ENCODE measurements at regions not wholly inside any gene's neighbourhood (a gene's known extent, or its start where the extent isn't known, plus 50 kb on each side); places are given as distances from the start of the nearest gene placed in this dataset.
"Not testable (repeated sequence)": the region's sequence is repeated elsewhere in the genome, so short reads cannot be mapped to it uniquely, and the experiment has no call there.

GRCh38 chr12:59328395-59329075 lies 267.3 kb upstream of the SLC16A7 start:
- DNase-seq, result not testable (repeated sequence)

- not testable (repeated sequence) for DNase-seq
Measured at GRCh38 chr12:59326457-59326856, 269.4 kb upstream of the SLC16A7 start.

GRCh38 chr12:59322473-59322872 lies 273.4 kb upstream of the SLC16A7 start:
- DNase-seq, result no peak

GRCh38 chr12:59321278-59321677 lies 274.6 kb upstream of the SLC16A7 start:
- no peak for DNase-seq

GRCh38 chr12:59320112-59320511 lies 275.7 kb upstream of the SLC16A7 start:
- DNase-seq, result no peak

- no peak for DNase-seq
Measured at GRCh38 chr12:59318940-59319339, 276.9 kb upstream of the SLC16A7 start.

GRCh38 chr12:59317598-59317997 lies 278.2 kb upstream of the SLC16A7 start:
- DNase-seq, result no peak

GRCh38 chr12:59316938-59317337 lies 278.9 kb upstream of the SLC16A7 start:
- DNase-seq, result no peak

GRCh38 chr12:59316354-59316753 lies 279.5 kb upstream of the SLC16A7 start:
- DNase-seq, result not testable (repeated sequence)

- no peak for DNase-seq
Measured at GRCh38 chr12:59314209-59314608, 281.6 kb upstream of the SLC16A7 start.

- no peak for DNase-seq
Measured at GRCh38 chr12:59304077-59304721, 291.6 kb upstream of the SLC16A7 start.

GRCh38 chr12:59298296-59298695 lies 297.5 kb upstream of the SLC16A7 start:
- DNase-seq, result no peak

GRCh38 chr12:59294221-59294620 lies 301.6 kb upstream of the SLC16A7 start:
- DNase-seq, result no peak

GRCh38 chr12:59282999-59283398 lies 312.8 kb upstream of the SLC16A7 start:
- DNase-seq, result no peak

GRCh38 chr12:59273561-59273960 lies 322.3 kb upstream of the SLC16A7 start:
- DNase-seq, result not testable (repeated sequence)

- no peak for DNase-seq
Measured at GRCh38 chr12:59268295-59268809, 327.5 kb upstream of the SLC16A7 start.

GRCh38 chr12:59260202-59260601 lies 335.6 kb upstream of the SLC16A7 start:
- DNase-seq, result no peak

GRCh38 chr12:59252731-59253130 lies 332.4 kb upstream of the LRIG3 start:
- no peak for DNase-seq

GRCh38 chr12:59250766-59251165 lies 330.5 kb upstream of the LRIG3 start:
- DNase-seq, result no peak

GRCh38 chr12:59240048-59240447 lies 319.7 kb upstream of the LRIG3 start:
- no peak for DNase-seq

- DNase-seq, result no peak
Measured at GRCh38 chr12:59234391-59234790, 314.1 kb upstream of the LRIG3 start.

GRCh38 chr12:59230334-59230733 lies 310.0 kb upstream of the LRIG3 start:
- no peak for DNase-seq

- no peak for DNase-seq
Measured at GRCh38 chr12:59219148-59219547, 298.8 kb upstream of the LRIG3 start.

- no peak for DNase-seq
Measured at GRCh38 chr12:59196989-59197388, 276.7 kb upstream of the LRIG3 start.

GRCh38 chr12:59194794-59195193 lies 274.5 kb upstream of the LRIG3 start:
- DNase-seq, result no peak
